H1 (cell line): ENCODE measurements at regions not wholly inside any gene's neighbourhood (a gene's known extent, or its start where the extent isn't known, plus 50 kb on each side); places are given as distances from the start of the nearest gene placed in this dataset.
"Not testable (repeated sequence)": the region's sequence is repeated elsewhere in the genome, so short reads cannot be mapped to it uniquely, and the experiment has no call there.

Source experiments
- CTCF ChIA-PET: fragments of 300-600 bp; sonication (Branson Sonifier 250); formaldehyde crosslinking; loops from one replicate; lab custom pipeline; 2021; ENCODE audit not compliant: partially characterized antibody; lab: Charles Lee
- POLR2A ChIA-PET: fragments of 300-600 bp; sonication (Branson Sonifier 250); formaldehyde crosslinking; loops from one replicate; lab custom pipeline; 2021; ENCODE audit warnings: inconsistent platforms; ENCODE audit not compliant: partially characterized antibody; lab: Charles Lee
- DNase-seq, 2 experiments: peaks; one replicate each; pipeline versions ENCODE4 v3.0.0 to v3.0.0-alpha.2; 2010 to 2022; ENCODE audit warnings: low spot score in 2 of 2, low read depth in 1 of 2, mixed read lengths in 1 of 2
- FAIRE-seq: peaks from 2 replicates; lab custom pipeline; 2011; peaks lifted over from hg19 to GRCh38; lab: Jason Lieb, UNC
- H2AFZ ChIP-seq: 2 replicates; pipeline ENCODE4 v1.8.1; 2012; ENCODE audit warnings: low read length, inconsistent platforms
- H2AK5ac ChIP-seq: 2 replicates; pipeline ENCODE4 v1.6.1; 2013; ENCODE audit warnings: low read depth, low read length
- H2BK120ac ChIP-seq: replicated peaks from 2 replicates; pipeline ENCODE3; 2013; ENCODE audit warnings: low read depth, low read length, inconsistent platforms
- H2BK12ac ChIP-seq: 2 replicates; pipeline ENCODE4 v1.6.1; 2013; ENCODE audit warnings: low read depth, low read length
- H2BK15ac ChIP-seq: 2 replicates; pipeline ENCODE4 v1.6.1; 2013; ENCODE audit warnings: low read length
- H2BK20ac ChIP-seq: 2 replicates; pipeline ENCODE4 v1.6.1; 2013; ENCODE audit warnings: low read length
- H2BK5ac ChIP-seq: 2 replicates; pipeline ENCODE4 v1.6.1; 2013; ENCODE audit warnings: low read depth, low read length
- H3K14ac ChIP-seq: 2 replicates; pipeline ENCODE4 v1.6.1; 2013; ENCODE audit warnings: inconsistent platforms; ENCODE audit not compliant: insufficient read length
- H3K18ac ChIP-seq: 2 replicates; pipeline ENCODE4 v1.6.1; 2013; ENCODE audit warnings: low read length; ENCODE audit errors: extremely low read depth
- H3K23ac ChIP-seq: 2 replicates; pipeline ENCODE4 v1.6.1; 2013; ENCODE audit warnings: inconsistent platforms; ENCODE audit not compliant: insufficient read length
- H3K23me2 ChIP-seq: 2 replicates; pipeline ENCODE4 v1.6.1; 2013; ENCODE audit warnings: low read depth, low read length
- H3K27ac ChIP-seq: 2 replicates; pipeline ENCODE4 v1.6.1; 2011; ENCODE audit warnings: low read depth, low read length, inconsistent platforms
- H3K27me3 ChIP-seq, 4 experiments: replicated peaks in 1 of 4; 1 replicate in 1 of 4; 2 replicates in 3 of 4; pipeline versions ENCODE4 v1.6.1 to v1.8.1; 2011 to 2013; ENCODE audit warnings: low read length in 3 of 4, mild to moderate bottlenecking in 3 of 4, inconsistent platforms in 2 of 4, mixed read lengths in 2 of 4, moderate library complexity in 1 of 4; ENCODE audit not compliant: control insufficient read depth in 3 of 4, insufficient read depth in 3 of 4; ENCODE audit errors: extremely low read depth in 1 of 4
- H3K36me3 ChIP-seq, 4 experiments: 2 replicates each; pipeline versions ENCODE4 v1.6.1 to v1.8.1; 2011 to 2013; ENCODE audit warnings: mild to moderate bottlenecking in 4 of 4, low read length in 3 of 4, moderate library complexity in 2 of 4, control low read depth in 1 of 4, inconsistent platforms in 1 of 4; ENCODE audit not compliant: insufficient read depth in 4 of 4, control insufficient read depth in 2 of 4
- H3K4ac ChIP-seq: replicated peaks from 2 replicates; pipeline ENCODE3; 2013; ENCODE audit warnings: low read length, low read depth, mixed read lengths, inconsistent platforms; ENCODE audit not compliant: insufficient read length
- H3K4me1 ChIP-seq, 4 experiments: replicated peaks in 1 of 4; 1 replicate in 1 of 4; 2 replicates in 3 of 4; pipeline versions ENCODE4 v1.6.1 to v1.8.1; 2011 to 2013; ENCODE audit warnings: low read length in 3 of 4, inconsistent platforms in 2 of 4, mixed read lengths in 1 of 4; ENCODE audit not compliant: insufficient read depth in 4 of 4, control insufficient read depth in 3 of 4
- H3K4me2 ChIP-seq, 2 experiments: 2 replicates each; pipeline versions ENCODE4 v1.6.1 to v1.8.1; 2011 to 2013; ENCODE audit warnings: low read depth in 2 of 2, low read length in 2 of 2, control low read depth in 1 of 2, inconsistent platforms in 1 of 2, mild to moderate bottlenecking in 1 of 2; ENCODE audit not compliant: insufficient read depth in 1 of 2
- H3K4me3 ChIP-seq, 4 experiments: fragments of 200-600, 300-600 bp in 1 of 4; sonication (generic), shearing (Covaris generic), sonication (Bioruptor Twin) in 1 of 4; 2 replicates each; pipeline versions ENCODE4 v1.5.1 to v1.8.1; 2011 to 2016; ENCODE audit warnings: low read length in 4 of 4, low read depth in 3 of 4, control low read depth in 2 of 4, inconsistent platforms in 2 of 4, mild to moderate bottlenecking in 2 of 4, mixed read lengths in 1 of 4, moderate library complexity in 1 of 4; ENCODE audit not compliant: insufficient read depth in 2 of 4; ENCODE audit errors: extremely low read depth in 1 of 4
- H3K56ac ChIP-seq: replicated peaks from 2 replicates; pipeline ENCODE3; 2013; ENCODE audit warnings: low read depth, mild to moderate bottlenecking, mixed read lengths, low read length, inconsistent platforms; ENCODE audit not compliant: insufficient read length
- H3K79me1 ChIP-seq: 2 replicates; pipeline ENCODE4 v1.6.1; 2013; ENCODE audit warnings: low read depth, low read length, control low read depth
- H3K79me2 ChIP-seq, 2 experiments: 2 replicates each; pipeline versions ENCODE4 v1.6.1 to v1.8.1; 2012 to 2013; ENCODE audit warnings: low read length in 2 of 2, mild to moderate bottlenecking in 2 of 2, inconsistent platforms in 1 of 2; ENCODE audit not compliant: insufficient read depth in 2 of 2, control insufficient read depth in 1 of 2
- H3K9ac ChIP-seq, 4 experiments: replicated peaks in 1 of 4; 1 replicate in 1 of 4; 2 replicates in 3 of 4; pipeline versions ENCODE4 v1.6.1 to v1.8.1; 2011 to 2013; ENCODE audit warnings: low read depth in 3 of 4, low read length in 3 of 4, control low read depth in 2 of 4, mild to moderate bottlenecking in 2 of 4, moderate library complexity in 2 of 4, inconsistent platforms in 1 of 4; ENCODE audit errors: extremely low read depth in 1 of 4
- H3K9me3 ChIP-seq, 2 experiments: 2 replicates each; pipeline versions ENCODE4 v1.6.1 to v1.8.1; 2012 to 2013; ENCODE audit warnings: mild to moderate bottlenecking in 2 of 2, moderate library complexity in 2 of 2, control low read depth in 1 of 2, inconsistent platforms in 1 of 2, low read depth in 1 of 2, low read length in 1 of 2, mixed read lengths in 1 of 2; ENCODE audit not compliant: insufficient read depth in 2 of 2
- H4K20me1 ChIP-seq, 2 experiments: replicated peaks in 1 of 2; 2 replicates each; pipeline versions ENCODE3 to v1.8.1; 2011 to 2013; ENCODE audit warnings: inconsistent platforms in 2 of 2, low read length in 2 of 2, mild to moderate bottlenecking in 1 of 2; ENCODE audit not compliant: insufficient read depth in 2 of 2, control insufficient read depth in 1 of 2
- H4K5ac ChIP-seq: 2 replicates; pipeline ENCODE4 v1.6.1; 2013; ENCODE audit warnings: low read length, low read depth, mixed read lengths, inconsistent platforms; ENCODE audit not compliant: insufficient read length
- H4K8ac ChIP-seq: 2 replicates; pipeline ENCODE4 v1.8.0; 2013; ENCODE audit warnings: mild to moderate bottlenecking, moderate library complexity, low read length, inconsistent platforms; ENCODE audit not compliant: insufficient read depth; ENCODE audit errors: extremely low read depth
- H4K91ac ChIP-seq: replicated peaks from 2 replicates; pipeline ENCODE3; 2013; ENCODE audit warnings: low read length, mixed read lengths, inconsistent platforms; ENCODE audit not compliant: insufficient read length
- WGBS, 2 experiments: shearing (Covaris generic) in 1 of 2; methylation state at CpG; one replicate each; pipeline versions ENCODE4 v1.1.6 to v1.1.7; 2013 to 2015; ENCODE audit warnings: low lambda C conversion rate in 2 of 2, mixed read lengths in 2 of 2, inconsistent platforms in 1 of 2, low coverage in 1 of 2, missing lambda C conversion rate in 1 of 2; ENCODE audit not compliant: insufficient replicate concordance in 2 of 2, insufficient coverage in 1 of 2, insufficient read length in 1 of 2; ENCODE audit errors: extremely low coverage in 1 of 2, missing lambda C conversion rate in 1 of 2; 5-methylcytosine and 5-hydroxymethylcytosine counted together

DNA sequence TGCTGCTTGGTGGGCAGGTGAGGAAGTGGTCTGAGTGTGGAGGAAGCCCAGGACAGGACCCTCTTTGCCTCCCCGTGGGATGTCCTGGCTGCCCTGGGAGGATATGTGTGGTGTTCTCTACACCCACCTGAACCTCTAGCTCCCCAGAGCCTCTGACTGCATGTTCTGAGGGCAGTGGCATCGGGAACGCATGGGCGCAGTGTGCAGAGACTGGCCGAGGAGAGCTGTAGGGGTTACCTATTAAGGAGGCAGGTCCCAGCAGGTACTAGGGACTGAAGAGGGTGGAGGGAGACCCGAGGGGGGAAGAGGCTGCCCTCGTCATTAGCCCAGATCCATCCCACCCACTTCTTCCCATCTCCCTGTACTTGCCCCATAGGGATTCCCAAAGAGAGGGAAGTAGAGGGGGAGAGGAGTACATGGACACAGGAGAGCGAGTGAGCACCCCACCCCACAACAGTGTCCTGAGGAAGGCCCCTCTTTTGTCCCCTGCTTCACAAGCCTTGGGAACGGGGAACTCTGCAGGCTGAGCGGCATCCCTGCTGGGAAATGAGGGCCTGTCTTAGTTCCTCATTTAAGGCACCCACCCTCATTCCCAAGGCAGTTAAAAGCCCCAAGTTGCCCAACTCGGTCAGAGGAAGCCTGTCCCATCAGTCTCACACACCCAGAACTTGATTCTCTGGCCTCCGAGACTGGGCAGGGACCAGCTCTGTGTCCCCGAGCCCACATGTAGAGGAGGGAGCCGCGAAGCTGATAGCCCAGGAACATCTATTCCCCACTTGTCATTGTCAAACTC lies 208.5 kb upstream of the PLGLB2 start:
- H3K27me3 ChIP-seq, H2AK5ac ChIP-seq, H3K4ac ChIP-seq, H3K79me1 ChIP-seq, H3K18ac ChIP-seq, H2BK12ac ChIP-seq, H3K4me1 ChIP-seq, H2BK120ac ChIP-seq, H2BK5ac ChIP-seq, H3K23ac ChIP-seq, FAIRE-seq, H4K5ac ChIP-seq, H2BK20ac ChIP-seq, H2AFZ ChIP-seq, H3K4me2 ChIP-seq, POLR2A ChIA-PET, H3K9ac ChIP-seq, H3K56ac ChIP-seq, CTCF ChIA-PET, H4K8ac ChIP-seq, H2BK15ac ChIP-seq, DNase-seq, H3K27ac ChIP-seq, H3K14ac ChIP-seq, H3K79me2 ChIP-seq, H3K36me3 ChIP-seq, H4K91ac ChIP-seq, H3K23me2 ChIP-seq, H3K9me3 ChIP-seq, H4K20me1 ChIP-seq, H3K4me3 ChIP-seq: not testable (repeated sequence)
- 90% methylated on average over 9 of the region's 15 CpGs; no CpG with 5 or more reads in 1 of the 2 experiments for WGBS, 2 experiments

DNA sequence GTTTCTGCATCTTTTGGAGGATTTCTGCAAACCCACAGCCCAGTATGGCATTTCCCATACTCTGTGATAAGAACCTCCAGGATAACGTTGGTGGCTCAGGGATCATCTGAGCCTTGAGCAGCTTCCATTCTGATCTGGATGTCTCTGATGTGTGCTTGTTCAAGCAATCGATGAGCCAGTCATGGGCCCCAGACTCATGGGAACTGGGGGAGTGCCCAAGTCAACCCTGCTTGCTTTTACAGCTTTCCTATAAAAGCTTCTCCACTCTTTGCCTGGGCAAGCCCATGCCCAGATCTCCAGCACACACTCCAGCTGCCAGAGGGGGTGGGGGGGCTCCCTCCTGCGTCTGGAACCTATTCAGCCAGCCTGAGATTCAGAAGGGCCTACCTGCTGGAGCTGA lies 207.6 kb upstream of the PLGLB2 start:
- H3K23me2 ChIP-seq, H4K91ac ChIP-seq, H2AK5ac ChIP-seq, H4K5ac ChIP-seq, H2BK120ac ChIP-seq, H4K8ac ChIP-seq, H3K9ac ChIP-seq, H2BK5ac ChIP-seq, H4K20me1 ChIP-seq, H2AFZ ChIP-seq, H3K79me1 ChIP-seq, H3K27me3 ChIP-seq, H3K14ac ChIP-seq, H3K56ac ChIP-seq, H3K18ac ChIP-seq, DNase-seq, H2BK15ac ChIP-seq, H3K4me3 ChIP-seq, H3K9me3 ChIP-seq, H2BK12ac ChIP-seq, POLR2A ChIA-PET, CTCF ChIA-PET, FAIRE-seq, H3K23ac ChIP-seq, H3K4me2 ChIP-seq, H3K79me2 ChIP-seq, H2BK20ac ChIP-seq, H3K36me3 ChIP-seq, H3K27ac ChIP-seq, H3K4ac ChIP-seq, H3K4me1 ChIP-seq: not testable (repeated sequence)
- WGBS, 2 experiments, result 100% methylated on average over 1 of the region's 3 CpGs; no CpG with 5 or more reads in 1 of the 2 experiments
